A673 (cell line): ENCODE measurements at regions not wholly inside any gene's neighbourhood (a gene's known extent, or its start where the extent isn't known, plus 50 kb on each side); places are given as distances from the start of the nearest gene placed in this dataset.

Experiments used
- CTCF ChIP-seq: fragments of 300-800, 200-600 bp; sonication (generic); conservative IDR thresholded peaks from 2 replicates; pipeline ENCODE4 v1.5.1; 2017; ENCODE audit warnings: low read depth, mild to moderate bottlenecking, antibody characterized with exemption, low read length, moderate library complexity, mixed read lengths
- EZH2 ChIP-seq: fragments of 200-600 bp; sonication (generic); IDR thresholded peaks from 2 replicates; pipeline ENCODE4 v1.6.1; 2017; ENCODE audit warnings: borderline replicate concordance, low read depth, mild to moderate bottlenecking, mixed read lengths, antibody characterized with exemption, low read length; ENCODE audit not compliant: poor library complexity, severe bottlenecking

DNA sequence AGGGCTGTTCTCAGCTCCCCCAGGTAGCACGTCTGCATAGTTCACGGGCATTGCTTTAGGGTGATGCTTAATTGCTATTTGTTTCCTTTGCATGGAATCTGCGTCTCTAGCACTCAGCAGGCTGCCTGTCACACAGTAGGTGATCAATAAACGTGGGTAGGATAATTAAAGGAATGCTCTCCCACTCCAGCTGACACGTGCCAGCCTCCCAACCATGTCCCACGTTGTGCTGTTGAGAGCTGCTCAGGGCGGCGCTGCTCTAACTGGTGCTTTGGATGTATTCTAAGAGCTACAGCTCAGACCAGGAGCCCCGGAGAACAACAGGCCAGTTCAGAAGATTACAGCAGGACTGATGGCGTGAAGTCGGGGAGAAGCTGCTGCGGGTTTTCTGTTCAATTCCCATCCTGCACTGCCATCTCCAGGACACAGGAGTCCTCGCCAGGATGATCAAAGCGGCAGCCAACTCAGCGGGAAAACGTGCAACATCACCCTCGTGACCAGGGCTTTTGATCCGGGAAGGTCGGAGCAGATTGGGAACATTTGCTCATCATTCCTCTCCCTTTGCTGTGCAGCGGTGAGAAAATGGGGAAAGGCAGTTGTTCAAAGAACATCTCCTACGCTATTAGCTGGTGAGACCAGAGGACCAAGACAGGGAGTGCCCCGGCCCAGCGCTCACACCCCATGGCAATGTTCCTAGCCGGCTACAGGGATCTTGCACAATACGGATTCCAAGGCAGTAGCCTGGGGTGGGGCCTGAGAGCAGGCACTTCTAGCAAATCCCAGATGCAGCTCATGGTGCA lies 50.5 kb upstream of the FOXK1 start:
- TF ChIP-seq CTCF (peak; percentile 71), EZH2 (no peak)
